HG02642 (cell line): ENCODE measurements at regions not wholly inside any gene's neighbourhood (a gene's known extent, or its start where the extent isn't known, plus 50 kb on each side); places are given as distances from the start of the nearest gene placed in this dataset.

Source experiments
- ATAC-seq: cut with Tn5 transposase; IDR thresholded peaks from one replicate; pipeline ENCODE4 v1.9.1; 2021; ENCODE audit warnings: mild to moderate bottlenecking; ENCODE audit not compliant: unreplicated experiment, poor library complexity

DNA sequence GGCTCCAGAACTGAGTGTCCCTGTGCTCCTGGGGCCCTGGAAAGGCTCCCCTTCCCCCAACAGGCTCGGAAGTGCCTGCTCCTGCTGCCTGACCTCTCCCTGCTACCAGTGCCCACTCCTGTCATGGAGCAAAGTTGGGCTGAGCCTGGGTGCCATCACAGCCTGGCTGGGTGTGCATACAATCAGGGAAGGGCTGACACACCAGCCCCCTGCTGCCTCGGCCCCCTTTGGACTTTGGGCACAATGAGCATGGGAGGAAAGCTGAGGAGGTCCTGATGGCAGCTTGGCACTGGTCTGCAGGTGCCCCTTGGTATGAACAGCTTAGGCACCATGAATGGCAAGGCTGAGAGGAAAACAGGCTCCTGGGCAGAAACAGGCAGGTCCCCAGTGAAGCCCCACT, 405.0 kb downstream of the PID1 start:
- ATAC-seq, result no peak

DNA sequence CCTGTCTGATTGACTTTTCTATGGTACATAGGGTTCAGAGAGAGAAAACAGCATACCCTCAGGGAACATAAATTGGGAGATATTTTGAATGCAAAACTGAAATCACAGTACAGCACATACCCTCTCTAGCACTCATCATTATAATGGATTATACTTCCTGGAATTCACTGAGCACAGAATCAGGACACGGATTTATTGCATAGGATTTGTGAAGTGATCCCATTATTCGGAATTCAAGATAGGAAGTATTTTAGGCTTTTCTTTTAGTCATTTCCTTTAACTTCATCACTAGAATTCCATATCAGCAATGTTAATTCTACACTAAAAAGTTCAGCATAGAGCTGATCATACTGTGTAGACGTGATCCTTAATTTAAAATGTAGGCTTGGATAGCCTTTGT, 407.0 kb downstream of the PID1 start:
- no peak for ATAC-seq

DNA sequence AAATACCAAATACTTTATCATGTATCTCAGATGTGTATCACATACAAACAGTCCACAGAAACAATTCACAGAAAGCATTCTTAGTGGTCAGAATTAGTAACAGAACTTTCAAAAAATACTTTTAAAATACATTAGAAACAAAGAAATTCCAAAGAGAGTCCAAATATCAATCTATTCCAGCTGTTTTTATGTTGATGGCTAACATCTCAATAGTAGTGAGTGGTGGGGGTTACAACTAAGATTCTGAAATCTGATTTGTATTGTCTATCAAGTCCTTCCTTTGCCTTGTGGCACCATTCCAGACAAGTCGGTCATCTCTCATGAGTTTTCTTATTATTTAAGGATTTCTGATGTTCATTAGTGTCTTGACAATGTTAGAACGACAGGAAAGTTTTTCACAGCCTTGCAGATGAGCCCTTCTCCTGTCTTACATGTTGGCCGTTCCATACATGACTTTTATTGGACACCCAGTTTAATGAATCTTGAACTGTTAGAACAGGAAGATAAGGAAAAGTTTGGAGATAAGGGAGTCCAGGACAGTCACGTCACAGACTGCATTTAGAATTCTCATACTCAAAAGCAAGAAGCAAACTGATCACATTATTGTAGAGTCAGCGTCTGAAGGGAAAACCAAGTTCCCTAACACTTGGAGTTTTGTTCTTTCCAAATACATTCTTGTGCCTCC, 410.3 kb downstream of the PID1 start:
- ATAC-seq, result no peak

DNA sequence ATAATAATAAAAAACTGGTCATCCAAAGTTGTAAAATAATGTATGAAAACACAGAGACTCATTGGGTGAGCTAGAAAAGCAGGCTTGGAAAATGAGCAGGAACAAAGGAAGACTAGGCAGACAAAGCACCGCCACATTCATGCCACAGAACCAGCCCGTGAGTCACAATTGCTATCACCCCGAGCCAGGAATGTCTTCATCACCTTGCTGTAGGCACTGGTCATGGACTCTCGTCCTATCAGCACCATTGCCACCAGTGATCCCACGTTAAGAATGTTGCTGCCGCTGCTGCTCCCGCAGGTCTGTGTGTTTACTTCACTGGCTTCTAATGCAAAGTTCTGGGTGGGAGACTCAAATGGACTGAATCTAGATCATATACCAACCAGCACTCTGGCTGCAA, 417.9 kb downstream of the PID1 start:
- ATAC-seq, result no peak

DNA sequence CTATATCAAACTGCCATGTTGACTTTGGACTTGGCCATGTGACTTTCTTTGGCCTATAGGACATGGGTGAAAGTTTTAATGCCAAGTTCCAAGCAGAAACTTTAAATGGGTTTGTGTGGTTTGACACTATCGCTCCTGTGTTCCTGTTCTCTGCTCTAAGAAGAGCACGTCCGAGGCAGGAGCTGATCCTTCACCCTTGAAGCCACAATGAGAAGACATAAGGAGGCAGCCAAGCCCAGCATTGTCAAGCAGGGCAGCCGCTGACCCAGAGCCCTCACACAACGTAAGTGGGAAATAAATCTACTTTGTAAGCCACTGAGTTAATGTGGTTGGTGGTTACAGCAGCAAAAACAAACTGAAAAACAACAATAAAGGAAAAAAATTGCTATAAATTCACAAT, 422.4 kb downstream of the PID1 start:
- no peak for ATAC-seq

DNA sequence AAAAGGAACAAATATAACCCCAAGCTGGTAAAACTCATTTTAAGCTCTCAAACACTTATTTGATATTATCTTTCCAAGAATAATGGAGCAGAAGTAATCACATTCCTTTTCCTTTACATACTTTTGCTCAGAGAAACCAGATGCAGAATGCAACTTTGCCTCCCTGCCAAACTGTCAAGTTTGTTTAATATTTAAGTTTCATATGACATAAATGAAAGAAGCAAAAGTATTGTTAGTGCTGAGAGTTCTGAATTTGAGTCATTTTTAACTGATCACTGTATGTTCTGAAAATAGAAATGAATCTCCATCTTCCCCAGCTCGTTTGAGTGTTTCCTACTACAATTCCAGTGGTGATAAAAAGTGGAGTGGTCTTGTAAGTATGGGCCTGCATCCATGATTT, 423.4 kb downstream of the PID1 start:
- ATAC-seq, result no peak

DNA sequence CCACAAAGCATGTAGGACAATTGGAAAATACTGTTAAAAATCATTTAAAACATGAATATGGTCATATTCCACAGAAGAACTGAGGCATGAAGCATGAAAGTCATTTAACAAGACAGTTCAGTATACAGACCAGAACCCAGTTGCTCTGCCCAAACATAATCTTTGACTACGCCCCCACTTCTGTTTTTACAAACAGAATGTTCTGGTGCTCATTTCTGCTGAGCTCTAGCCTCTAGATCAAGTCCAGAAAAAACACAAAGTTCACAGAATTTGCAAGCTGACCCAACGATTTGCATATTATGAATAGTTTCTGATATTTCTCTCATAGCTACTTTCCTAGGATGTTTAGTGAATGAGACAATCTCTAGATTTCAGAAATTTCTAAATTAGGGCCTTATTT, 424.9 kb downstream of the PID1 start:
- ATAC-seq, result no peak

DNA sequence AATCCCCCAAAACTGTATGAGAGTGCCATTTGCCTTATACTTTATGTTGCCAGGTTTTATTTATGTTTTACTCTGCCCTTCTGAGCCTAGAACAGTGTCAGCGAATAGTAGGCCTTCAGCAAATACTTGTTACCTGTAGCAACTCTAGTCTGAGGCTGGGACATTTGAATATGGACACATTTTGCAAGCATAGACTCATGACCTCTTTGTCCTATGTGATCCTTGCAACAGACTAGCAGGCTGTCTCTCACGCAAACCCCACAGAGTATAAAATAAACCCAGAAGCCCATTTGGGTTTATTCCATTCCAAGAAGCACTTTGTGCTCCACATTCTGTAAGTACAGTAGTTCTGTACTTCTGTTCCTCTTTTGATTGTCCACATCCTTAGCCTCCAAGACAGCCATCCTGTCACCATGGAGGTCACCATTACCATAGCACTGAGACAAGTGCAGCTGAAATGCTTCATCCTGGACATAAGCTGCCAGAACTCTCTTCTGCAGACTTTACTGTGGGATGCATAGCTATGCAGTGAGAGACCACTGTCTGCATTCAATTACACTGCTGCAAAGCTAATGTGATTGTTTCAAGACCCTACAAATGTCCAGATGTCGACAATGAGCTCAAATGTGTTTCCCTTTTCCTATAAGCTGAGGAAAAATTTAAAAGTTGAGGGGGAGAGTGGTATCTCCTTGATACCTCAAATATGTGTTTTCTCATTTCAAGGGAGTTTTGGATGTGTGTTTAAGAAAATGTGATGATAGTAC, 425.7 kb downstream of the PID1 start:
- no peak for ATAC-seq

DNA sequence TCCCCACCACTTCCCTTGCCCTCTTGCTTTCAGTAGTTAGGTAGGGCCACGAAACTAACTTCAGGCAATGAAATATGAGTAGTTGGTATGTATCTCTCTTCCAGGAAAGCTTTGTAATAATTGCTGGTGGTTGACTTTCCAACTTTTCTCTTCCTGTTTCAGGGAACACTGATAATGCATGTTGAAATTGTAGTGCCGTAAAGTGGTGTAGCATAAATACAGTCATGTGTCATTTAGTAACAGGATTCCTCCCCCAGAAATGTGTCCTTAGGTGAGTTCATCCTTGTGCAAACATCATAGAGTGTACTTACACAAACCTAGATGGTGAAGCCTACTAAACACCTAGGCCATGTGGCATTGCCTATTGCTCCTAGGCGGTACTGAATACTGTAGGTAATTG, 429.2 kb downstream of the PID1 start:
- ATAC-seq, result no peak

DNA sequence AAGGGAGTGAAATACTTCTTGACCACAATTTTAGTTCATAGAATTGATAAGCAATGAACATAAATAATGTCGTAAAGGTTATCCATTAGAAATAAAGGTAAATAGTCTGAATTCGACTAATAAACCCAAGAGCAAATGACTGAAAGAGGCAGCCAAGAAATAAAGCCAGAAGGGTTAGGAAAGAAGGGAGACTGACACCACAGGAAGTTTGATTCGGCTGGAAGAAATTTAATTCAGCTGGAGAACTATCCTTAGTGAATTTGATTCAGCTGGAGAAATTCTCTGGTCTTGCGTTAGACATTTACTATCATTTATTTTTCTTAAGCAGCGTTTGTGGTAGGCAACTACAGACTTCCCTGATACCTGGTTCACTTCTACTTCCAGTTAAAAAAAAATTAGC, 429.6 kb downstream of the PID1 start:
- no peak for ATAC-seq

DNA sequence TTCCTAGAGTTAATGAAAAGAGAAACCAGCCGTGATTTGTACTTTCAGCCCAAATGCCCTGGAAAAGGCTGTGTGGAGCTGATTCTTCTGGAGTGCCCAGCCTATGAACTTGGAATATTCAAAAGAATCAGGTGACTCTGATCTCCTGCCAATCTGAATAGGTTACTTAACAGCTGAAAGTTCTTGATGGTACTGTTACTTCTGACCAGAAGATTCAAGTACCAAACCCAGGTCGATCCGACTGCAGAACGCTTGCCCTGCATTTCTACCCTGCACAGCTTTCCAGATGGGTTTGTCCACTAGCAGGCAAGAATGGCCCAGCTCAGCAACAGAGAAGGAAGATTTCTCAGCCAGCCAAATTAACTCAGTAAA, 430.4 kb downstream of the PID1 start:
- ATAC-seq, result no peak

DNA sequence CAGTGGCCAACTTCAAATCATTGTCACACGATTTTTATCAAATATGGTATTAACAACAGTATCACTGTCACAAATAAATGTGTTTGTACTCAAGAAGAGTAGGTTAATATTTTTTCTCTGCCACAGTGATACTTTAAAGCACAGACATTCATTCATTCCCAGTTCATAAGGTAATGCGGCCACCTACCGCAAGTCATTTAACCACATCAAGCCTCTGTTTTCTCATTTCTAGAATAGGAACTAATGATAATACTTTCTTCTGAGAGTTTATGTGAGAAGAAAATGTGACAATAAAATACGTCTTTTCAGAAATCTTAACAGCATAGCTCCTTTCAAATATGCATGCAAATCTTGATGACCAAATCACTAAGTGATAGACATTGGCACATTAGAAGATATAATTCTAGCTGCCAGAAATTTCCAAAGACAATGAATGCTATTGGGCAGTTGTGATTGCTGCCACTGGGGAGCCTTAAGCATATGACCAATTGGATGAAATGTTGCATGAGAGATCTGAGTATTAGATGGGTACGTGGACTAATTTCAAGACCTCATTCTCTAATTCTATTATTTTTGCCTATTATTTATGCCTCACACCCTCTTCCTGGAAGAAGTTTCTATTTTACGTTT, 430.9 kb downstream of the PID1 start:
- no peak for ATAC-seq

DNA sequence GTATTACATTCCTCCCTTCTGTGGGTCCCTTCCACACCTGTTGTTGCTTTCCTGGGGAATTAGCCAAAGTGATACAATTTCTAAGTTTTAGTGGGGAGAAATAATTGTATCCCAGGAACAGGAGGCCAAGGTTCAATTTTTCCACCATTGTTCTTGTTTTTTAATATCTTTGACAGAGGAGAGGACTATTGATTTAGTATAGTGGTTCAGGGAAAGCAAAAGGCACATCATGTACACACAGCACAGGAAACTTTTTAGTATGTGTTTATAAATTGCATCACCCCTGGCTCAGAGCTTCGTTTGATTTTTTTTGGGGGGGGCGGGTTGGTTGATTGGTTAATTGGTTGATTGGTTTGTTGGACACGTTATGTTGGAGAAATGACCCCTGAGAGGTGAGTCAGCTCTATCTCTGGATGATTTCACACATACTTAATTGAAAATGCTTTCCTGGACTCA, 431.6 kb downstream of the PID1 start:
- no peak for ATAC-seq

DNA sequence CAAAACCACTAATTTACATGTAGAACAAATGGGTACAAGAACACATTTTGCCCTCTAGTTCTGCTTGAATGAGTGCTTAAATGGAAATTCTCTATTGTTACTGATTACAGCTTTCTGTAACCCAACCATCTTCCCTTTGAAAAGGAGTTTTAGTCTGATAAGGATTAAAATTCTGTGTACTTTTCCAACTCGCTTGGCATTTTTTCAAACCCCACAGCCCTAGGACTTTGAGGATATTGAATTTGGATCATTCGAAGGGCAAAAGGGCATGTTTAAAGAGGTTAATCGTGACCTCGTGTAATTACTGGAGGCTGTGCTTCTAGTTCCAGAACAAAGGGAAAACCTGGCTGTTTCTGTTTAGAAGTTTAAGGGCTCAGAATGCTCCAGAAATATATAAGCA, 432.3 kb downstream of the PID1 start:
- ATAC-seq, result no peak

DNA sequence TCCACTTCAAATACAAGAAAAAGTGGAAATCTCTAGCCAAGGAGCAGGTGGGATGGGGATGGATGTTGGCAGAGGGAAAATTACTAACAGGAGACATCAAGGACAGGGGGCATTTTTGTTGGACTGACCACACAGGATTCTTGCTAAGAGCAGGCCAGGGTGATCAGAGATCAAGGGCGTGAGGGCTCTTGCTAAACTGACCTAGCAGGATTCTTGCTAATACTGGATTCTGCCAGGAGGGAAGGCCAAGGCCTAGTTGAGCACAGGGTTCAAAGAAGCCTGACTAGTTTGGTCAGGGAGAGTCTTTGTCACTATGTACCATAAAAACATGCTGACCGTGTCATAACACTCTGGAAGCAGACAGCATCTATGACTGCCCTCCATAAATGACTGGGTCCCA, 442.7 kb downstream of the PID1 start:
- ATAC-seq, result no peak

DNA sequence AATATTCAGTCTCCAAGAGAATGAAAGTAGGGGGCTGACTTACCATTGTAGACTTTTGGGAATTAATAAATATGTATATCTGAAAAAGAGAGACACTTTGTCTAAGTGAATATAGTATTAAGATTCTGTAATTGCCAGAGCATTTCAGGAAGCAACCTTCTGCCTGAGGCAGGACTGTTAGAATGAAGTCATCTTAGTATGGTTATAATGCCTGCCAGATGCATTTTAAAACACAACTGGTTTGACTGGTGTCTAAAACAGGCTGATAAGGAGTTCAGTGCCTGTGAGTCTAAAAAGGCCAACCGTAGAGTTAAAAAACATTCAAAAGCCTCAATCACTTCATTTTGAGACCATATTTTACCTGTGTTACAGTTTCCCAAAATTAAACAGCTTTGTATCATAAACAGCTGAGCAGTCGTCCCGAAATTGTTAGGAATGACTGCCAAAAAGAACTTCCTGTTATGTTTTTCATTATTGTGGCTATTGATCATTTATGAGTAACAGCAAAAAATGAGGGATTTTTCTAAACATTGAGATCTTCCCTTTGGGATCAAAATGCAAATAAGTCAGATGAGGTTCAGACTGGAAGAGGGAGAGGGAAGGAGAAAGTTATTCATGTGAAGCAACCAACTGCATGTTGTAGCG, 443.9 kb downstream of the PID1 start:
- ATAC-seq, result no peak

DNA sequence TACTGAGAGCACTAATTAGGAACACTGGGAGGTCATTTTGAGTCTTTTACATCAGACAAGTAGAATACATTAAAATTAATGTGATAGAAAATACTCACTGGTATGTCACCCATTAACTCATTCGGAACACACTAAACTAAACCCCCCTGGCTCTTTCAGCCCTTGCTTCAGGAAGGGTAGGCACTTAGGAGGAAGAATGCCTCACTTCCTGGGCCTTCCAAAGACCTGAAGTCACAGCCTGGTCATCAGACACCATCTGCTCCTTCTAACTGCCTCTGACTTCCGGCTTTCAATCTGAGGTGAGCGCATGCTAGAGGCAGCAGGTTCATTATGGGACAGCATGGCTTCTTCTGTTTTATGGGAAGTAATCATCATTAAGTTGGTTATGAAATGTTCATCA, 451.4 kb downstream of the PID1 start:
- no peak for ATAC-seq

DNA sequence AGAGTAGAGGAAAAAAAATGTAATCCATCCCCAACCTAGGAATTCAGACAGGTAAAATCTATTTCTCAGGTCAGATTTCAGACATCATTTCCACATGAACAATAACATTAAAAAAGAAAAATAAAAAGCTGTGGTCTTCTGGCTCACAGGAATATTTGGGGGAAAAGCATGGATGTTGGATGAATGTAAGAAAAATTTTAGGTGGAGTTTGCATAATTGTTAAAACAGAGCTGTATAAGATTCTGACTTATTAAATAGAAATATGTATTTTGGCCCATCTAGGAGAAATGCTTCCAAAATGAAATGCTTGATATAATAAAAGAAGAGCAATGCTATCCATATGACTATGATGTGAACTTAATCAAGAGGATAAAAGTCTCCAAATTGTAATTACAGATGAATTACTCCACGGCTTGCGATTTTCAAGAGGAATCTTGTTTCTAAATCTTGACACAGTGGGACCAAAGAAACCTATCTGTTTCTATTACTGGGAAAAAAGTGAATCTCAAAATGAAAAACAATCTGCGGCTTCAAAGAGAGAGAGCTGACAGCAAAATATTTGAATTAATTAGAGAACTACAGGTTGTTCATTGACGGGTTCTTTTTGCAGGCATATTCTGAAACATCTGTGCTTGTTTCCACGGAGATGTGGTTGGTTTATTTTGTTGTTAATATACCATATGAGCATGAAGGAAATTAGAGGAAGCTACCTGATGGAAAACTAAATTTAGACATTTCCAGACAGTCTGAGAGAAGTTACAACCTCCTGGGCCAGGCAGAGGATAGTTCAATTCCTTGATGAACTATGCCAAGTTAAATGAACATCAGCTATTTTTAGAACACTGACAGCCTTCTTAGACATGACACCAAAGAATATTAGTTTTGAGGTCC, 468.7 kb downstream of the PID1 start:
- ATAC-seq, result no peak

DNA sequence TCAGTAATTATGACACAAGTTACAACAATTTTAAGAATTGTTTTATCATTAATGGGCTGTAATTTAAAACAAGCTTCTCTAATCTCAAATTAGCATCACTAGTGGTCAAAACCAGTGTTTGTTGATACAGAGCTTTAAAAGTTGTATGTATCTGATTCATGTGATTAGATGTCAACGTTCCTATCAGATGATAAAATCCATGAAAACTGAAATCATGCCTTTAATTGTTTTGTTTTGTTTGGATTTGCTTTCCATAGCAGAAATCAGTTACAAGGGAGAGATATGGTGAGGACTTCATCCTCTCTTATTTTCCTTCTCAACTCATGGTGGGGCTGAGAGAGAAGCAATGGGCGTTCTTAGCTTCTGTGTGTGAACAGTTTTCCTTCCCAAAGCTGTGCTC, 469.6 kb downstream of the PID1 start:
- ATAC-seq, result no peak

DNA sequence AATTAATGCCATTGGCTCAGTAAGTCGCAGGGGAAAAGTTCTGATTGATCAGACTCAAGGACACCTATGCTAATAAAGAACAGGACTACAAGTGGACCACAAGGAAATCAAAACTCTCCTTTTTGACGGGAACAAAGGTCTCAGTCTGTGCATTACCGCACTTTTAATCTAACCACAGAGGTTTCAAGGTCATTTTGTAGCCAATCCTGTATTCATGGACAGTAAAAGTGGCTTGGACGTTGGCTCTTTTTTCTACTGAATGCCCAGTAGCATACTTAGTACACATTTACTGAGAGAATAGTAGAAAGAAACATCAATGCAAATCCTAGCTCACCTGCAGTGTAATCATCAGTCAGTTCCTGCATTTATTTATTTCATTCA, 471.9 kb downstream of the PID1 start:
- no peak for ATAC-seq
